ENCODE measurements at regions not wholly inside any gene's neighbourhood (a gene's known extent, or its start where the extent isn't known, plus 50 kb on each side); places are given as distances from the start of the nearest gene placed in this dataset.

DNA sequence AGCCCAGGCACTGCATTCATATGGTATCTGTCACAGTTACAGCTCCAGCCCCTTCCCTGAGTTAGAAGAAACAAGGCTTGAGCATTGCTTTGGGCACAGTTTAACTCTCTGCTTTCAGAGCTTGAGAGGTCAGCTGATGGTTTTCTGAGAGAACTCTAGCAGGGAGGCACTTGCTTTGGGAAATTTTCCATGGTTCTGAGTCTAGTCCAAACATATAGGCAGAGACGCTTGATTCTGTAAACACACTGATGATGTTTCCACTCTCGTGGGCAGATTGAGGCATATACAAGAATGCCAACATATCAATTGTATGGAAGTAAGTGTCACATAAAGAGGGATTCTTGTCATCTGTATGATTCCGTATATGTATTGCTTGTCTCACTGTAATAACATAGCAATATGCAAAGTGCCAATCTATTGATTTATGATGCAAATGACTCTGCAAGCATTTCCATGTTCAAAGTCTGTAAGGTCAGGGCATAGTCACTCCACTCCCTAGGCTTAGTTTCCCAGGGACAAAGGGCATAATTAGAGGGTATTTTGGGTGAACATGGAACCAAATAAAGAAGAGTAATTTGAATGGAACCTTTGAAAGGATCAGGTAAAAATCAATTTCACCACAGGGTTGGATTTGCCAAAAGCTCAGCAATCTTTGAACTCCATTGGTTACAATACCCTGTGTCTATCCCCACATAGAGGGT lies 239.0 kb downstream of the INHBA start:
- Histone ChIP-seq H4K20me1 (ENCODE audit: insufficient read depth) (no peaks in the 10 kb centered on the region), H3K4me1 (ENCODE audit: control insufficient read depth in 1 of 2, insufficient read depth in 2 of 2, low read depth in 1 of 2, low read length in 1 of 2) (no peaks in the 10 kb centered on the region), H2AFZ (ENCODE audit: low read depth) (no peak overlapping the region), H3F3A (replicated peaks; ENCODE audit: insufficient read depth) (no peaks in the 10 kb centered on the region), H3K9me3 (no peaks in the 10 kb centered on the region), H3K9me2 (no peaks in the 10 kb centered on the region), H3K79me2 (ENCODE audit: insufficient read depth) (no peaks in the 10 kb centered on the region), H3K4me2 (no peak overlapping the region), H3K27me3 (ENCODE audit: insufficient read depth) (no peaks in the 10 kb centered on the region), H3K4me3 (ENCODE audit: low read depth in 2 of 2, low read length in 1 of 2) (no peak overlapping the region), H3K36me3 (replicated peaks in 1 of 2; ENCODE audit: control insufficient read depth in 1 of 2, insufficient read depth in 2 of 2, low read length in 1 of 2) (no peaks in the 10 kb centered on the region), H3K9ac (no peak overlapping the region), H3K27ac (ENCODE audit: low read depth in 2 of 2, low read length in 1 of 2) (no peak overlapping the region)
- CTCF ChIA-PET = interaction anchor here (0.6 kb wide), 1 partner anchor 11 kb away, joined by 3 read pairs; no protein-coding TSS in a partner anchor
- 84% methylated on average over 3 of the region's 3 CpGs for WGBS (ENCODE audit: low lambda C conversion rate)
- DNase-seq = no peak
- TF ChIP-seq RCOR1 (IDR thresholded peaks at IDR 0.05; ENCODE audit: low read length) (no peak), GABPA (IDR thresholded peaks at IDR 0.05; ENCODE audit: low read depth) (no peak), MEF2A (IDR thresholded peaks at IDR 0.05; ENCODE audit: borderline replicate concordance, low read depth) (no peak), RAD21 (IDR thresholded peaks at IDR 0.05; ENCODE audit: low read length) (no peak), JUND (IDR thresholded peaks at IDR 0.05) (no peak), POLR2AphosphoS5 (IDR thresholded peaks at IDR 0.05; ENCODE audit: low read depth, low read length) (no peak), NFIC (IDR thresholded peaks at IDR 0.05; ENCODE audit: borderline replicate concordance) (no peak), CHD2 (IDR thresholded peaks at IDR 0.05; ENCODE audit: low read length, partially characterized antibody) (no peak), GATA2 (CRISPR knock-in tag; IDR thresholded peaks at IDR 0.05) (no peak)
- TF ChIP-seq, protein P1, sequence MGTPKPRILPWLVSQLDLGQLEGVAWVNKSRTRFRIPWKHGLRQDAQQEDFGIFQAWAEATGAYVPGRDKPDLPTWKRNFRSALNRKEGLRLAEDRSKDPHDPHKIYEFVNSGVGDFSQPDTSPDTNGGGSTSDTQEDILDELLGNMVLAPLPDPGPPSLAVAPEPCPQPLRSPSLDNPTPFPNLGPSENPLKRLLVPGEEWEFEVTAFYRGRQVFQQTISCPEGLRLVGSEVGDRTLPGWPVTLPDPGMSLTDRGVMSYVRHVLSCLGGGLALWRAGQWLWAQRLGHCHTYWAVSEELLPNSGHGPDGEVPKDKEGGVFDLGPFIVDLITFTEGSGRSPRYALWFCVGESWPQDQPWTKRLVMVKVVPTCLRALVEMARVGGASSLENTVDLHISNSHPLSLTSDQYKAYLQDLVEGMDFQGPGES (IDR thresholded peaks at IDR 0.05; ENCODE audit: low read depth, low read length) = no peak
- TF ChIP-seq, protein P2, sequence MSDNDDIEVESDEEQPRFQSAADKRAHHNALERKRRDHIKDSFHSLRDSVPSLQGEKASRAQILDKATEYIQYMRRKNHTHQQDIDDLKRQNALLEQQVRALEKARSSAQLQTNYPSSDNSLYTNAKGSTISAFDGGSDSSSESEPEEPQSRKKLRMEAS (IDR thresholded peaks at IDR 0.05; ENCODE audit: low read depth) = no peak
- POLR2A ChIA-PET = no interaction called here

DNA sequence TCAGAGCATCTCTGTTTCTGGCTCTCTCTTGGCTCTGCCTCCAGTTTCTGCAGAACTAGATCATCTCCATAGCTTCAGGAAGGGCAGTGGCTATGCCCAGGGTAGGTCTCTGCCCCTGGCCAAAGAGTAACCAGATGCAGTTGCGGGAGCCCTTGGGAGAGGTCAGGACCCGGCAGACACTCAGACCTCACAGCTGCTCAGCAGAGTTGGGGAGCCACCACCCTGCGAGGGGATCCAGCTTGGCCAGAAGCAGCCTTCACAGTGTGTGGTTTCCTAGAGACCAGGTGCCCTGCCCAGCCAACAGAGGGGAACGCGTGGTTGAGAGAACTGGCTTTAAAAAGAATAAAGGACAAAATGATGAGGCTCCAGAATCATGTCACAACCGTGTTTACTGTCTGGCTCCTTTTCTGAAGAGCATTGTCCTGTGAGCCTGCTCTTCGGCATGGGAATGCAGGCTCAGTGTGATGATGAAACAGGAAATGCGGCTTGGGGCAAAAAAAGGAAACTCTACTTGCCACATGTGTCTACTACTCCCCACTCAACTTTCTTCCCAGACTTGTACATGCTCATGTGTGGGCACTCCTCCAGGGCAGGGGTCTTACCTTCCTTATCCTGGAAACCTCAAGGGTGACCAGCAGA lies 243.1 kb downstream of the INHBA start:
- H3K9me3 ChIP-seq = no peaks in the 10 kb centered on the region
- H3K27me3 ChIP-seq (ENCODE audit: insufficient read depth) = no peaks in the 10 kb centered on the region
- WGBS (ENCODE audit: low lambda C conversion rate) = 73% methylated on average over 8 of the region's 8 CpGs
- no peaks in the 10 kb centered on the region for H3K4me1 ChIP-seq (ENCODE audit: control insufficient read depth in 1 of 2, insufficient read depth in 2 of 2, low read depth in 1 of 2, low read length in 1 of 2)
- CTCF ChIA-PET = no interaction called here
- H3F3A ChIP-seq (replicated peaks; ENCODE audit: insufficient read depth) = no peaks in the 10 kb centered on the region
- no peak overlapping the region for H3K9ac ChIP-seq
- no peaks in the 10 kb centered on the region for H4K20me1 ChIP-seq (ENCODE audit: insufficient read depth)
- no peak for DNase-seq
- no peak overlapping the region for H3K4me3 ChIP-seq (ENCODE audit: low read depth in 2 of 2, low read length in 1 of 2)
- no peak overlapping the region for H3K27ac ChIP-seq (ENCODE audit: low read depth in 2 of 2, low read length in 1 of 2)
- H3K9me2 ChIP-seq = no peaks in the 10 kb centered on the region
- no peak overlapping the region for H2AFZ ChIP-seq (ENCODE audit: low read depth)
- no peaks in the 10 kb centered on the region for H3K36me3 ChIP-seq (replicated peaks in 1 of 2; ENCODE audit: control insufficient read depth in 1 of 2, insufficient read depth in 2 of 2, low read length in 1 of 2)
- POLR2A ChIA-PET = no interaction called here
- no peaks in the 10 kb centered on the region for H3K79me2 ChIP-seq (ENCODE audit: insufficient read depth)
- TF ChIP-seq, protein P2 (IDR thresholded peaks at IDR 0.05; ENCODE audit: low read depth) = no peak
- TF ChIP-seq FOXJ3 (CRISPR knock-in tag; IDR thresholded peaks at IDR 0.05) (no peak), EZH2phosphoT487 (IDR thresholded peaks at IDR 0.05; ENCODE audit: borderline replicate concordance, low read depth) (no peak), SIN3A (IDR thresholded peaks at IDR 0.05; ENCODE audit: borderline replicate concordance, low read depth, low read length) (no peak), MEF2A (IDR thresholded peaks at IDR 0.05; ENCODE audit: borderline replicate concordance, low read depth) (no peak), FOSL2 (IDR thresholded peaks at IDR 0.05; ENCODE audit: borderline replicate concordance, low read depth) (no peak), FOXM1 (IDR thresholded peaks at IDR 0.05; ENCODE audit: low read depth) (no peak)
- TF ChIP-seq, protein P3, sequence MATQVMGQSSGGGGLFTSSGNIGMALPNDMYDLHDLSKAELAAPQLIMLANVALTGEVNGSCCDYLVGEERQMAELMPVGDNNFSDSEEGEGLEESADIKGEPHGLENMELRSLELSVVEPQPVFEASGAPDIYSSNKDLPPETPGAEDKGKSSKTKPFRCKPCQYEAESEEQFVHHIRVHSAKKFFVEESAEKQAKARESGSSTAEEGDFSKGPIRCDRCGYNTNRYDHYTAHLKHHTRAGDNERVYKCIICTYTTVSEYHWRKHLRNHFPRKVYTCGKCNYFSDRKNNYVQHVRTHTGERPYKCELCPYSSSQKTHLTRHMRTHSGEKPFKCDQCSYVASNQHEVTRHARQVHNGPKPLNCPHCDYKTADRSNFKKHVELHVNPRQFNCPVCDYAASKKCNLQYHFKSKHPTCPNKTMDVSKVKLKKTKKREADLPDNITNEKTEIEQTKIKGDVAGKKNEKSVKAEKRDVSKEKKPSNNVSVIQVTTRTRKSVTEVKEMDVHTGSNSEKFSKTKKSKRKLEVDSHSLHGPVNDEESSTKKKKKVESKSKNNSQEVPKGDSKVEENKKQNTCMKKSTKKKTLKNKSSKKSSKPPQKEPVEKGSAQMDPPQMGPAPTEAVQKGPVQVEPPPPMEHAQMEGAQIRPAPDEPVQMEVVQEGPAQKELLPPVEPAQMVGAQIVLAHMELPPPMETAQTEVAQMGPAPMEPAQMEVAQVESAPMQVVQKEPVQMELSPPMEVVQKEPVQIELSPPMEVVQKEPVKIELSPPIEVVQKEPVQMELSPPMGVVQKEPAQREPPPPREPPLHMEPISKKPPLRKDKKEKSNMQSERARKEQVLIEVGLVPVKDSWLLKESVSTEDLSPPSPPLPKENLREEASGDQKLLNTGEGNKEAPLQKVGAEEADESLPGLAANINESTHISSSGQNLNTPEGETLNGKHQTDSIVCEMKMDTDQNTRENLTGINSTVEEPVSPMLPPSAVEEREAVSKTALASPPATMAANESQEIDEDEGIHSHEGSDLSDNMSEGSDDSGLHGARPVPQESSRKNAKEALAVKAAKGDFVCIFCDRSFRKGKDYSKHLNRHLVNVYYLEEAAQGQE (IDR thresholded peaks at IDR 0.05; ENCODE audit: low read depth, low read length) = no peak
- TF ChIP-seq, protein P4, sequence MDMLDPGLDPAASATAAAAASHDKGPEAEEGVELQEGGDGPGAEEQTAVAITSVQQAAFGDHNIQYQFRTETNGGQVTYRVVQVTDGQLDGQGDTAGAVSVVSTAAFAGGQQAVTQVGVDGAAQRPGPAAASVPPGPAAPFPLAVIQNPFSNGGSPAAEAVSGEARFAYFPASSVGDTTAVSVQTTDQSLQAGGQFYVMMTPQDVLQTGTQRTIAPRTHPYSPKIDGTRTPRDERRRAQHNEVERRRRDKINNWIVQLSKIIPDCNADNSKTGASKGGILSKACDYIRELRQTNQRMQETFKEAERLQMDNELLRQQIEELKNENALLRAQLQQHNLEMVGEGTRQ (IDR thresholded peaks at IDR 0.05; ENCODE audit: borderline replicate concordance, low read depth, low read length) = no peak
- no peak overlapping the region for H3K4me2 ChIP-seq

Data from SK-N-SH (cell line).